ENCODE measurements at regions not wholly inside any gene's neighbourhood (a gene's known extent, or its start where the extent isn't known, plus 50 kb on each side); places are given as distances from the start of the nearest gene placed in this dataset.

DNA sequence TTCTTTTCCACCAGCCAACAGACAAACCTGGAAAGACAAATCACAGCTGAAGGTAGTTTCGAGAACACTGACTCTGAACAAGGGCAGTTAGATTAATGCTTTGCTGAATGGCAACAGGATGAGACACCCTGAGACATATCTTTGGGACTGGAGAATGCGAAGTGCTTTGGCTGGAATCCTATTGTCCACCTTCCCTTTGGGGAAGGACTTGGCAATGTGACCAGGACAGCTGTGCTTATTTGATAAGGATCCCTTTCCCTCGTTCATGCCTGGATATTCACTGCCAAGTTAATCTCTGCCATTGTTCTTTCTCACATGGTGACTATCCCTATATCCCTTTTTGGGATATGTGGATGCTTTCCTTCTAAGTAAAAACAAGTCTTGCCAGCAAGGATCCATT is 537.1 kb upstream of the SEL1L start:
- WGBS, 2 donors (ENCODE audit: low coverage in 1 of 2), result 61 to 71% methylated on average over 3 of the region's 3 CpGs
- no peak overlapping the region for H3K4me3 ChIP-seq
- TF ChIP-seq, protein P1, sequence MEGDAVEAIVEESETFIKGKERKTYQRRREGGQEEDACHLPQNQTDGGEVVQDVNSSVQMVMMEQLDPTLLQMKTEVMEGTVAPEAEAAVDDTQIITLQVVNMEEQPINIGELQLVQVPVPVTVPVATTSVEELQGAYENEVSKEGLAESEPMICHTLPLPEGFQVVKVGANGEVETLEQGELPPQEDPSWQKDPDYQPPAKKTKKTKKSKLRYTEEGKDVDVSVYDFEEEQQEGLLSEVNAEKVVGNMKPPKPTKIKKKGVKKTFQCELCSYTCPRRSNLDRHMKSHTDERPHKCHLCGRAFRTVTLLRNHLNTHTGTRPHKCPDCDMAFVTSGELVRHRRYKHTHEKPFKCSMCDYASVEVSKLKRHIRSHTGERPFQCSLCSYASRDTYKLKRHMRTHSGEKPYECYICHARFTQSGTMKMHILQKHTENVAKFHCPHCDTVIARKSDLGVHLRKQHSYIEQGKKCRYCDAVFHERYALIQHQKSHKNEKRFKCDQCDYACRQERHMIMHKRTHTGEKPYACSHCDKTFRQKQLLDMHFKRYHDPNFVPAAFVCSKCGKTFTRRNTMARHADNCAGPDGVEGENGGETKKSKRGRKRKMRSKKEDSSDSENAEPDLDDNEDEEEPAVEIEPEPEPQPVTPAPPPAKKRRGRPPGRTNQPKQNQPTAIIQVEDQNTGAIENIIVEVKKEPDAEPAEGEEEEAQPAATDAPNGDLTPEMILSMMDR (IDR thresholded peaks at IDR 0.05), result no peak
- TF ChIP-seq POLR2A (IDR thresholded peaks at IDR 0.05) (no peak), EP300 (IDR thresholded peaks at IDR 0.05; ENCODE audit: low read depth) (no peak), POLR2AphosphoS5 (IDR thresholded peaks at IDR 0.05) (no peak)
- no peaks in the 10 kb centered on the region for H3K9me3 ChIP-seq
- intact Hi-C loops (cut with DNase I; ENCODE audit: low total_unique reads) (no loop called here), in situ Hi-C loops (cut with MboI; ENCODE audit: low pct_ligation_motif_present in 1 of 4, low pct_unique_long_range_greater_than_20kb in 1 of 4, low sequenced_read_pairs in 3 of 4) (no loop called here)
- no peak for DNase-seq
- H3K4me1 ChIP-seq, result no peaks in the 10 kb centered on the region
- no peak overlapping the region for H3K27ac ChIP-seq
- no peaks in the 10 kb centered on the region for H3K27me3 ChIP-seq
- no peaks in the 10 kb centered on the region for H3K36me3 ChIP-seq

DNA sequence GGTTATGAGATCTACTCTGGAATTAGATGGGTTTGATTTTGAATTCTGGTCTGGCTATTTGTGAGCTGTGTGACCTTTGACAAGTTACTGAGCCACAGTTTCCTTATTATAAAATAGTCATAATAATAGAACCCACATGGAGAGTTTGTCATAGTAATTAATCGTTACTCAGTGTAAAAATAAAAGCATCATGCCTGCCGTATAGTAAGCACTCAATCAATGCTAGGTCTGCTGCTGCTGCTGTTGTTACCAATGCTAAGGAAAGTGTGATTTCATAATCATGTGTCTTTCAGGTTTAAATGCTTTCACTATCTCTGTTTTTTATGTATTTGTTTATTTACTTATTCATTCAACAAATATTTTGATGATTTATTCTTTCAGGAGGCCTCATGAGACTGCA is 539.9 kb upstream of the SEL1L start:
- in situ Hi-C loops (cut with MboI; ENCODE audit: low pct_ligation_motif_present in 1 of 4, low pct_unique_long_range_greater_than_20kb in 1 of 4, low sequenced_read_pairs in 3 of 4), result no loop called here
- Histone ChIP-seq H3K27ac (no peak overlapping the region), H3K27me3 (no peaks in the 10 kb centered on the region), H3K4me1 (no peaks in the 10 kb centered on the region), H3K4me3 (no peak overlapping the region), H3K36me3 (no peaks in the 10 kb centered on the region), H3K9me3 (no peaks in the 10 kb centered on the region)
- no peak for TF ChIP-seq EP300 (IDR thresholded peaks at IDR 0.05; ENCODE audit: low read depth)
- no peak for TF ChIP-seq POLR2A (IDR thresholded peaks at IDR 0.05)
- TF ChIP-seq POLR2AphosphoS5 (IDR thresholded peaks at IDR 0.05), result no peak
- TF ChIP-seq, protein P1 (IDR thresholded peaks at IDR 0.05), result no peak
- no peak for DNase-seq
- intact Hi-C loops (cut with DNase I; ENCODE audit: low total_unique reads), result no loop called here
- WGBS, 2 donors (ENCODE audit: low coverage in 1 of 2), result 42 to 80% methylated on average over 2 of the region's 2 CpGs

DNA sequence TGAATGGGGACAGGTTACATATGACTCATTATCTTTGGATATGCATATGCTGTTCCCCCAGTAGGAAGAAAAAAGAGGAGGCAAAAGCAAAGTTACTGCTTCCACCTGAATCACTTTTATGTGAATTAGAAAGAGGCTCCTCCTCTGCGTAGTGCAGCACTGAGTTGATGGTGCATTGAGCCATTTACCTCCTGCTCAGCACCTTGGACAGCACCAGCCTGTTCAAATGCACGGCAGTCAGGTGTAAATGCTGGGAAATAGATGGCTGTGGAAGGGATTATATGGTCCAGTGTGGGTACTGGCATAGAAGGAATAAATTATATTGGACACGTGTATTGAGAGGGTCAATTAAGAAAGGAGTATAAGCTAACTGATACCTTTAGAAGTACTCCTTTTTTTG is 541.9 kb upstream of the SEL1L start:
- WGBS, 2 donors (ENCODE audit: low coverage in 1 of 2), result 0 to 10% methylated on average over 1 to 3 of the region's 3 CpGs

DNA sequence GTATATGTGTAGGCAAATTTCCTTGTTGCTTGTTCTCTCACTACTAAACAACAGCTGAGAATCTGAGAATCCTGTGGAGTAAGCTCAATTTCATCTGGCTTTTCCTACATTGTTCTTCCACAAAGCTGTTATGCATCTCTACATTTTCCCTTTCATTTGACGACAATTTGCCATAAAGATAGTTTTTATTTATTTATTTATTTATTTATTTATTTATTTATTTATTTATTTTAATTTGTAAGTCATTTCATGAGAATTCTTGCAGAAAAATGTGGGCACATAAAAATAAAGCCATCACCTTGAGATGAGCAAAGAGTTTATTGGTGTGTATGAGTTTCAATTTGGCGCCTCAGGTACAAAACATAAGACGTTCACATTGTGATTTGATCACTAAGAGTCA is 545.9 kb upstream of the SEL1L start:
- TF ChIP-seq EP300 (IDR thresholded peaks at IDR 0.05; ENCODE audit: low read depth) (no peak), POLR2AphosphoS5 (IDR thresholded peaks at IDR 0.05) (no peak), POLR2A (IDR thresholded peaks at IDR 0.05) (no peak)
- TF ChIP-seq, protein P1 (IDR thresholded peaks at IDR 0.05), result no peak
- no peak overlapping the region for H3K4me3 ChIP-seq
- no peak for DNase-seq
- 84 to 86% methylated on average over 3 of the region's 3 CpGs for WGBS, 2 donors (ENCODE audit: low coverage in 1 of 2)
- no peaks in the 10 kb centered on the region for H3K36me3 ChIP-seq
- no peak overlapping the region for H3K27ac ChIP-seq
- no peaks in the 10 kb centered on the region for H3K9me3 ChIP-seq
- H3K4me1 ChIP-seq, result no peaks in the 10 kb centered on the region
- no peaks in the 10 kb centered on the region for H3K27me3 ChIP-seq
- in situ Hi-C loops (cut with MboI; ENCODE audit: low pct_ligation_motif_present in 1 of 4, low pct_unique_long_range_greater_than_20kb in 1 of 4, low sequenced_read_pairs in 3 of 4) (no loop called here), intact Hi-C loops (cut with DNase I; ENCODE audit: low total_unique reads) (no loop called here)

More for the DNA sequence above, 541.9 kb upstream of the SEL1L start:
- Histone ChIP-seq H3K9me3 (no peaks in the 10 kb centered on the region), H3K27me3 (no peaks in the 10 kb centered on the region), H3K4me1 (no peaks in the 10 kb centered on the region), H3K27ac (no peak overlapping the region), H3K36me3 (no peaks in the 10 kb centered on the region), H3K4me3 (no peak overlapping the region)
- in situ Hi-C loops (cut with MboI; ENCODE audit: low pct_ligation_motif_present in 1 of 4, low pct_unique_long_range_greater_than_20kb in 1 of 4, low sequenced_read_pairs in 3 of 4) (no loop called here), intact Hi-C loops (cut with DNase I; ENCODE audit: low total_unique reads) (no loop called here)
- TF ChIP-seq EP300 (IDR thresholded peaks at IDR 0.05; ENCODE audit: low read depth), result no peak
- TF ChIP-seq, protein P1 (IDR thresholded peaks at IDR 0.05), result no peak
- TF ChIP-seq POLR2A (IDR thresholded peaks at IDR 0.05), result no peak
- no peak for TF ChIP-seq POLR2AphosphoS5 (IDR thresholded peaks at IDR 0.05)
- DNase-seq, result no peak

Data from transverse colon (tissue), 4 donors.